Stimulated activated naive B cell treated with anti-CD40 and anti-IgM and Interleukin-4, amounts not matched to agents 10 μg/mL and 1 μg/mL and 100 μg/mL, for 72 hours (primary cell): ENCODE measurements at regions not wholly inside any gene's neighbourhood (a gene's known extent, or its start where the extent isn't known, plus 50 kb on each side); places are given as distances from the start of the nearest gene placed in this dataset.
"Not testable (repeated sequence)": the region's sequence is repeated elsewhere in the genome, so short reads cannot be mapped to it uniquely, and the experiment has no call there.

Experiments used
- ATAC-seq, 2 donors: fragments of 150-1000 bp; cut with Tn5 transposase; replicated peaks; 2 replicates each; pipeline ENCODE4 v1.10.0; 2021; ENCODE audit warnings: moderate library complexity in 1 of 2
- DNase-seq: peaks from one replicate; pipeline ENCODE4 v3.0.0; 2021
- H3K27ac Mint-ChIP-seq: one replicate; pipeline ENCODE4 v1.8.0; 2022; ENCODE audit warnings: mild to moderate bottlenecking, mixed read lengths
- H3K27me3 Mint-ChIP-seq, 2 donors: one replicate each; pipeline ENCODE4 v1.8.0; 2022; ENCODE audit warnings: mixed read lengths in 2 of 2
- H3K36me3 Mint-ChIP-seq, 2 donors: one replicate each; pipeline ENCODE4 v1.8.0; 2022; ENCODE audit warnings: mixed read lengths in 2 of 2, mild to moderate bottlenecking in 1 of 2
- H3K4me1 Mint-ChIP-seq, 2 donors: one replicate each; pipeline ENCODE4 v1.8.0; 2022; ENCODE audit warnings: mixed read lengths in 2 of 2, mild to moderate bottlenecking in 1 of 2
- H3K4me3 Mint-ChIP-seq, 2 donors: one replicate each; pipeline ENCODE4 v1.8.0; 2022; ENCODE audit warnings: mild to moderate bottlenecking in 2 of 2, mixed read lengths in 2 of 2, moderate library complexity in 1 of 2
- H3K9me3 Mint-ChIP-seq, 2 donors: one replicate each; pipeline ENCODE4 v1.8.0; 2022; ENCODE audit warnings: mixed read lengths in 2 of 2, mild to moderate bottlenecking in 1 of 2

GRCh38 chr2:221999717-222000116, 299.1 kb downstream of the PAX3 start:
- H3K27me3 Mint-ChIP-seq: peaks cover 4 to 6% of the 10 kb centered on the region in 2 donors
- ATAC-seq (no peak), DNase-seq (no peak)
- H3K27ac Mint-ChIP-seq: no peak overlapping the region
- H3K4me1 Mint-ChIP-seq: no peaks in the 10 kb centered on the region
- H3K36me3 Mint-ChIP-seq: no peaks in the 10 kb centered on the region
- H3K9me3 Mint-ChIP-seq: peaks cover 0 to 2% of the 10 kb centered on the region in 2 donors
- H3K4me3 Mint-ChIP-seq: no peak overlapping the region

GRCh38 chr2:221999166-221999565, 299.6 kb downstream of the PAX3 start:
- DNase-seq (no peak), ATAC-seq (no peak)
- Mint-ChIP-seq H3K36me3 (no peaks in the 10 kb centered on the region), H3K27ac (no peak overlapping the region), H3K4me3 (no peak overlapping the region), H3K9me3 (peaks cover 0 to 2% of the 10 kb centered on the region in 2 donors), H3K27me3 (peaks cover 4 to 6% of the 10 kb centered on the region in 2 donors), H3K4me1 (no peaks in the 10 kb centered on the region)

DNA sequence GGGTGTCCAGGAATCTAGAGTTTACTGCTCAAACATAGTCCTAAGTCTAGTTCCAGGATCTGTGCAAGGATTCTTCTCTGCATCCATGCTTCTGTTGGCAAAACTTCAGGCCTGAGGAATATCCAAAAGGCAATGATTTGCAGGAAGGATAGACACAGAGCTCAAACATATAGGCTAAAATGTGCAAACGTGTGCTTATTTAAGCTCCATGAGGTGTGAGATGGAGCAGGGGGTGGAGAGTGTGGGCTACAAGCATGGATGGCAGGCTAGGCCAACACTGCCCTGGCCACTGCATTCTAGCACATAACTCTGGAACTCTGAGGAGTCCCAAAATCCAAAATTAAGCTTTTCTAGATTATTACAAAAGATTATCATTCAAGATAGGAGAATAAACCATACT, 301.1 kb downstream of the PAX3 start:
- peaks cover 4 to 6% of the 10 kb centered on the region in 2 donors for H3K27me3 Mint-ChIP-seq
- ATAC-seq (no peak), DNase-seq (no peak)
- no peak overlapping the region for H3K4me3 Mint-ChIP-seq
- H3K27ac Mint-ChIP-seq: no peak overlapping the region
- no peaks in the 10 kb centered on the region for H3K4me1 Mint-ChIP-seq
- peaks cover 4 to 7% of the 10 kb centered on the region in 2 donors for H3K9me3 Mint-ChIP-seq
- no peaks in the 10 kb centered on the region for H3K36me3 Mint-ChIP-seq

DNA sequence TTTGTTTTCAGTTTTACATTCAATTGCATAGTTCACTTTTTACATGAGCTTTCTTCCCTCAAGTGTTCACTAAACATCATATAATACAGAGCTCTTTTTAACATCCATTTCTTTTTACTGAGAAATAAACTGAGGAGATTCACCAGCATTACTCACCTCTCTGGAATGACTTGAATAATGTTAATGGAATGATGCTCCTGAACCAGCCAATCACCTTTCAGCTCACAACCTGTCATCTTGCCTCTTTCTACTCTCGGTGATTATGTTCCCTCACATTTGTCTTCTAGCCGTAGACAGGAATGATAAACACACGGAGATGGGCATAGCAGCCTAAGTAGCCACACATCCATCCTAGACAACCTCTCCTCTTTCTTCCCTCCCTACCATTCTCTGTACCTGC, 301.7 kb downstream of the PAX3 start:
- H3K9me3 Mint-ChIP-seq: peaks cover 4 to 5% of the 10 kb centered on the region in 2 donors
- H3K4me3 Mint-ChIP-seq: no peak overlapping the region
- H3K36me3 Mint-ChIP-seq: no peaks in the 10 kb centered on the region
- no peak overlapping the region for H3K27ac Mint-ChIP-seq
- no peak for ATAC-seq
- DNase-seq: no peak
- H3K4me1 Mint-ChIP-seq: no peaks in the 10 kb centered on the region
- peaks cover 4 to 6% of the 10 kb centered on the region in 2 donors for H3K27me3 Mint-ChIP-seq

- H3K36me3 Mint-ChIP-seq: no peaks in the 10 kb centered on the region
Observed at GRCh38 chr2:221994926-221995325, 303.9 kb downstream of the PAX3 start.

DNA sequence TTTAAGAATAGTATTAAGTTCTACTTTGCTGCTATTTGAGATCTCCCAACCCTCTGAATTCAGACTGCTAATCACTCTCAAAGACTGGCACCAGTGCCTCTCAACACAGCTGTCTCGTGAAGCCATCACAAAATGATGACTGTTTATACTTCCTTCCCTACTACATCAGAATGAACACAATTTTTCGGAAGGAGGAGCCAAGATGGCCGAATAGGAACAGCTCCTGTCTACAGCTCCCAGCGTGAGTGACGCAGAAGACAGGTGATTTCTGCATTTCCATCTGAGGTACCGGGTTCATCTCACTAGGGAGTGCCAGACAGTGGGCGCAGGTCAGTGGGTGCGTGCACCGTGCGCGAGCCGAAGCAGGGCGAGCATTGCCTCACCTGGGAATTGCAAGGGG, 314.4 kb downstream of the PAX3 start:
- not testable (repeated sequence) for H3K9me3 Mint-ChIP-seq, H3K27ac Mint-ChIP-seq, H3K36me3 Mint-ChIP-seq, H3K4me1 Mint-ChIP-seq, DNase-seq, ATAC-seq, H3K27me3 Mint-ChIP-seq, H3K4me3 Mint-ChIP-seq

More at GRCh38 chr2:221994926-221995325, 303.9 kb downstream of the PAX3 start:
- ATAC-seq (no peak), DNase-seq (no peak)
- Mint-ChIP-seq H3K9me3 (peaks cover 4 to 5% of the 10 kb centered on the region in 2 donors), H3K4me1 (no peaks in the 10 kb centered on the region), H3K27me3 (peaks cover 4 to 6% of the 10 kb centered on the region in 2 donors), H3K4me3 (no peak overlapping the region), H3K27ac (no peak overlapping the region)

- no peak for DNase-seq
- H3K4me3 Mint-ChIP-seq: no peak overlapping the region
Observed at GRCh38 chr2:221981912-221982470, 316.8 kb downstream of the PAX3 start.

DNA sequence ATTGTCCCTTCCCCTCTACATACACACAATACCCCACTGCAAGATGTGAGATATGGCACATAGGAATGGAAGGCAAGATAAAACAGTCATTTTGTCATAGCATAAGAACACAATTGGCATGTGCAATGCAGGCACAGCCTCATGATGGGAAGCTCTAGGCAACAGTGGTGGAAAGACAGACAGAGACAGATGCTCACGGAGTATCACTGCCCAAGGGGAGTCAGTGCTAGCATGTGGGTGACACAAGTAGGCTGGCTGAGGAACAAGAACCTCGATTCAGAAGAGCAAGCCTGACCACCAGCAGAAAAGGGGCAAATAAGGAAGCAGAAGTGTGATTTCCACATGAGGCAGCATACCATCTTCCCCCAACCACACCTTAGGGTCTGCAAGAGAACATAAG, 323.6 kb downstream of the PAX3 start:
- Mint-ChIP-seq H3K27me3 (peaks cover 4% of the 10 kb centered on the region in 2 donors), H3K9me3 (no peaks in the 10 kb centered on the region), H3K4me1 (no peaks in the 10 kb centered on the region), H3K36me3 (no peaks in the 10 kb centered on the region), H3K27ac (no peak overlapping the region), H3K4me3 (no peak overlapping the region)
- no peak for ATAC-seq
- DNase-seq: no peak

More at GRCh38 chr2:221981912-221982470, 316.8 kb downstream of the PAX3 start:
- no peaks in the 10 kb centered on the region for H3K4me1 Mint-ChIP-seq
- no peaks in the 10 kb centered on the region for H3K9me3 Mint-ChIP-seq
- no peaks in the 10 kb centered on the region for H3K36me3 Mint-ChIP-seq
- H3K27ac Mint-ChIP-seq: no peak overlapping the region
- H3K27me3 Mint-ChIP-seq: no peaks in the 10 kb centered on the region
- no peak for ATAC-seq

DNA sequence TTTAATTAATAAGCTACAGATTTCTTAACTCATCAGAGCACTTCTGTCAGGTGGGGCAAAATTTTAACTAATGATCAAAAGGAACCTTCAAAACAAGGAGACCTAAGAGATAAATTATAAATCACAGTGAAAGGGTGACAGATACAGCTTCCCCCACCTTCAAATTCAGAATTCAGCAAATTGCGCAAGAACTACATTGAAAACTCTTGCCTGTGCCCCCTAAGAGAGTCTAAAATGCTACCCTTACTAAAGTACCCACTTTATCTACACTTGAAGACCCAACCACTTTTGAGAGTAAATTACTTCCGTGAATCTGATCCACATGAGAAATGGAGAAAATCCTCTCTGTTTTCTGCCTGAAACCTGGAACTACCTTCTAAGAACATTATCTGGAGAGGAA, 324.9 kb downstream of the PAX3 start:
- peaks cover 4 to 5% of the 10 kb centered on the region in 2 donors for H3K27me3 Mint-ChIP-seq
- no peak overlapping the region for H3K4me3 Mint-ChIP-seq
- ATAC-seq: no peak
- H3K9me3 Mint-ChIP-seq: no peaks in the 10 kb centered on the region
- no peaks in the 10 kb centered on the region for H3K36me3 Mint-ChIP-seq
- DNase-seq: no peak
- no peak overlapping the region for H3K27ac Mint-ChIP-seq
- H3K4me1 Mint-ChIP-seq: no peaks in the 10 kb centered on the region

GRCh38 chr2:221973502-221973901, 325.3 kb downstream of the PAX3 start:
- ATAC-seq (no peak), DNase-seq (no peak)
- Mint-ChIP-seq H3K4me1 (no peaks in the 10 kb centered on the region), H3K9me3 (no peaks in the 10 kb centered on the region), H3K4me3 (no peak overlapping the region), H3K27ac (no peak overlapping the region), H3K27me3 (peaks cover 4 to 5% of the 10 kb centered on the region in 2 donors), H3K36me3 (no peaks in the 10 kb centered on the region)

- Mint-ChIP-seq H3K27me3 (peaks cover 4 to 5% of the 10 kb centered on the region in 2 donors), H3K27ac (no peak overlapping the region), H3K4me1 (no peaks in the 10 kb centered on the region), H3K4me3 (no peak overlapping the region), H3K36me3 (no peaks in the 10 kb centered on the region), H3K9me3 (no peaks in the 10 kb centered on the region)
- ATAC-seq (no peak), DNase-seq (no peak)
Observed at GRCh38 chr2:221972813-221973478, 325.9 kb downstream of the PAX3 start.

GRCh38 chr2:221970389-221970788, 328.4 kb downstream of the PAX3 start:
- ATAC-seq: no peak
- H3K9me3 Mint-ChIP-seq: no peaks in the 10 kb centered on the region

GRCh38 chr2:221969830-221970144, 329.0 kb downstream of the PAX3 start:
- no peak for ATAC-seq
- no peak overlapping the region for H3K4me3 Mint-ChIP-seq
- H3K27ac Mint-ChIP-seq: no peak overlapping the region

More at GRCh38 chr2:221970389-221970788, 328.4 kb downstream of the PAX3 start:
- DNase-seq: no peak
- H3K36me3 Mint-ChIP-seq: no peaks in the 10 kb centered on the region
- no peak overlapping the region for H3K27ac Mint-ChIP-seq
- H3K4me3 Mint-ChIP-seq: no peak overlapping the region
- peaks cover 4 to 5% of the 10 kb centered on the region in 2 donors for H3K27me3 Mint-ChIP-seq
- no peaks in the 10 kb centered on the region for H3K4me1 Mint-ChIP-seq

GRCh38 chr2:221969087-221969829, 329.5 kb downstream of the PAX3 start:
- Mint-ChIP-seq H3K4me3 (no peak overlapping the region), H3K4me1 (no peaks in the 10 kb centered on the region), H3K27ac (no peak overlapping the region), H3K9me3 (no peaks in the 10 kb centered on the region), H3K27me3 (peaks cover 4 to 5% of the 10 kb centered on the region in 2 donors), H3K36me3 (no peaks in the 10 kb centered on the region)
- ATAC-seq (peak; percentile 53 to 59), DNase-seq (no peak)

More at GRCh38 chr2:221969830-221970144, 329.0 kb downstream of the PAX3 start:
- Mint-ChIP-seq H3K4me1 (no peaks in the 10 kb centered on the region), H3K9me3 (no peaks in the 10 kb centered on the region), H3K36me3 (no peaks in the 10 kb centered on the region), H3K27me3 (peaks cover 4 to 5% of the 10 kb centered on the region in 2 donors)
- DNase-seq: no peak

DNA sequence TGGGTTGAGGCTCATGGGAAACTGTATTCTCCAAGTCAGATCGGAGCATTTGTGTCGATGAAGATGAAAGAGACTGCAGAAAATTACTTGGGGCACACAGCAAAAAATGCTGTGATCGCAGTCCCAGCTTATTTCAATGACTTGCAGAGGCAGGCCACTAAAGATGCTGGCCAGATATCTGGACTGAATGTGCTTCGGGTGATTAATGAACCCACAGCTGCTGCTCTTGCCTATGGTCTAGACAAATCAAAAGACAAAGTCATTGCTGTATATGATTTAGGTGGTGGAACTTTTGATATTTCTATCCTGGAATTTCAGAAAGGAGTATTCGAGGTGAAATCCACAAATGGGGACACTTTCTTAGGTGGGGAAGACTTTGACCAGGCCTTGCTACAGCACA, 336.6 kb downstream of the PAX3 start:
- H3K9me3 Mint-ChIP-seq: no peaks in the 10 kb centered on the region
- DNase-seq (no peak), ATAC-seq (no peak)
- H3K27me3 Mint-ChIP-seq: no peaks in the 10 kb centered on the region
- no peaks in the 10 kb centered on the region for H3K36me3 Mint-ChIP-seq
- H3K4me1 Mint-ChIP-seq: no peaks in the 10 kb centered on the region
- H3K27ac Mint-ChIP-seq: no peak overlapping the region
- no peak overlapping the region for H3K4me3 Mint-ChIP-seq
